HG03097 (cell line): ENCODE measurements at regions not wholly inside any gene's neighbourhood (a gene's known extent, or its start where the extent isn't known, plus 50 kb on each side); places are given as distances from the start of the nearest gene placed in this dataset.
"Not testable (repeated sequence)": the region's sequence is repeated elsewhere in the genome, so short reads cannot be mapped to it uniquely, and the experiment has no call there.

ENCODE experiments used
- ATAC-seq: cut with Tn5 transposase; IDR thresholded peaks from one replicate; pipeline ENCODE4 v1.9.1; 2021; ENCODE audit not compliant: unreplicated experiment, low FRiP score

- ATAC-seq, result no peak
Measured at GRCh38 chr3:177379045-177379444, 181.8 kb upstream of the TBL1XR1 start.

GRCh38 chr3:177381070-177381469 lies 183.8 kb upstream of the TBL1XR1 start:
- ATAC-seq, result no peak

- ATAC-seq, result no peak
Measured at GRCh38 chr3:177382944-177383343, 185.7 kb upstream of the TBL1XR1 start.

GRCh38 chr3:177385186-177385585 lies 187.9 kb upstream of the TBL1XR1 start:
- no peak for ATAC-seq

GRCh38 chr3:177385831-177386301 lies 188.6 kb upstream of the TBL1XR1 start:
- no peak for ATAC-seq

- no peak for ATAC-seq
Measured at GRCh38 chr3:177388209-177388608, 190.9 kb upstream of the TBL1XR1 start.

- ATAC-seq, result not testable (repeated sequence)
Measured at GRCh38 chr3:177394231-177395024, 197.1 kb upstream of the TBL1XR1 start.

- no peak for ATAC-seq
Measured at GRCh38 chr3:177396733-177397132, 199.5 kb upstream of the TBL1XR1 start.

- ATAC-seq, result no peak
Measured at GRCh38 chr3:177401375-177401774, 204.1 kb upstream of the TBL1XR1 start.

- no peak for ATAC-seq
Measured at GRCh38 chr3:177402533-177402932, 205.3 kb upstream of the TBL1XR1 start.

GRCh38 chr3:177405191-177405672 lies 207.9 kb upstream of the TBL1XR1 start:
- no peak for ATAC-seq

- no peak for ATAC-seq
Measured at GRCh38 chr3:177410730-177411129, 213.4 kb upstream of the TBL1XR1 start.

- ATAC-seq, result no peak
Measured at GRCh38 chr3:177411201-177411600, 213.9 kb upstream of the TBL1XR1 start.

GRCh38 chr3:177412677-177413170 lies 215.4 kb upstream of the TBL1XR1 start:
- ATAC-seq, result not testable (repeated sequence)

GRCh38 chr3:177414093-177414492 lies 216.8 kb upstream of the TBL1XR1 start:
- ATAC-seq, result no peak

GRCh38 chr3:177418787-177419186 lies 221.5 kb upstream of the TBL1XR1 start:
- ATAC-seq, result no peak

GRCh38 chr3:177419904-177420601 lies 222.8 kb upstream of the TBL1XR1 start:
- no peak for ATAC-seq

GRCh38 chr3:177420651-177421480 lies 223.6 kb upstream of the TBL1XR1 start:
- ATAC-seq, result no peak

GRCh38 chr3:177421481-177421785 lies 224.2 kb upstream of the TBL1XR1 start:
- no peak for ATAC-seq

GRCh38 chr3:177424521-177424920 lies 227.2 kb upstream of the TBL1XR1 start:
- no peak for ATAC-seq

- no peak for ATAC-seq
Measured at GRCh38 chr3:177425042-177425441, 227.8 kb upstream of the TBL1XR1 start.
